T-helper 22 cell (primary cell): ENCODE measurements at regions not wholly inside any gene's neighbourhood (a gene's known extent, or its start where the extent isn't known, plus 50 kb on each side); places are given as distances from the start of the nearest gene placed in this dataset.
"Not testable (repeated sequence)": the region's sequence is repeated elsewhere in the genome, so short reads cannot be mapped to it uniquely, and the experiment has no call there.

Source experiments
- DNase-seq: peaks from one replicate; pipeline ENCODE4 v3.0.0-alpha.2; 2020; ENCODE audit warnings: low read depth

DNA sequence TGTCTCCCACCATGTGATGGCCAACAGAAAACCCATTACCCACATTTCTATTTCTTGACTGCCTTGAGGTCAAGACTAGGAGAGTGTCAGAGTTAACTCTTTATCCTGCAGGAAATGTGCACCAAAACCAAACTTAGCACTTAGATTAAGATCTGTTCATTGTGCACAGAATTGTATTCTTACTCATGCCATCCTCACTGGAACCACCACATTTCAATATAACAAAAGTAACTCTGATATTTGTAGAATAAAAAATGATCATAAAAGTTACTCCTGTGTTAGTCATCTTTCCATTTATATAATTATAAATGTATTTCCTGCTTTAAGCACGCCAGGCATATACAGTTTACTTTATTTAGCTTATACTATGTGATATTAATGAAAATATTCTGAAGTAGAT, 193.0 kb upstream of the DPYD start:
- no peak for DNase-seq

DNA sequence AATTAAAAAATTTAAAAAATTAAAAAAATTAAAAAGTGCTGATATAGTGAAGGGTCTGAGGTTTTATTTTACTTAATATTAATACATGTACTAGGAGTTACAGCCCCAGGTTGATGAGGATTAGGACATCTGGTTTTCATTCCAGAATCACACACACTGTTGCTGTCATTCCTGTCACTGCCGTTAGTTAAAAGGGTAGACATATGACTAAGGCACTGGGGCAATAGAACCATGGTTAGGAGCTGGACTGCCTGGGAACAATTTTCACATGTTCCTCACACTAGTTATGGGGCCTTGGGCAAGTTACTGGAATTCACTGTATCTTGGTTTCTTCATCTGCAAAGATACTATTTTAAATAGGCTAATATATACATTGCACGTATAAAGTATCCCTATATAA, 191.8 kb upstream of the DPYD start:
- DNase-seq: no peak

DNA sequence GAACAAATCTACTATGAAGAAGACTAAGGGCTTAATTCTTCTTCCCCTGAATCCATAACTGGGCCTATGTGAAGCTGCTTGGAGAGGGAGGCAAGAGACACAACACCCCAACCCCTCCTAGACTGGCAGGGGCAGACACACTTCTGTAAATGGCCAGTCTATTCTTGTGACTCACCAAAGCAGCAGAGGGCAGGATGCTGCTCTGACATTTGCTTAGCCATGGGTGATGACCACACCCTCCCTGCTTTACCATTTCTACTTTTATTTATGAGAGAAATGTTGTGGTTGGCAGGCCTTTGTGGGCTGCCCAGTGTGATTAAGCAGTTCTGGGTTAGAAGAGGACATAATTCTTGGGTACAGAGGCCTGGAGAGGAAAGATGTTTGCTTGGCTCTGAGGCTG, 189.8 kb upstream of the DPYD start:
- DNase-seq: no peak

DNA sequence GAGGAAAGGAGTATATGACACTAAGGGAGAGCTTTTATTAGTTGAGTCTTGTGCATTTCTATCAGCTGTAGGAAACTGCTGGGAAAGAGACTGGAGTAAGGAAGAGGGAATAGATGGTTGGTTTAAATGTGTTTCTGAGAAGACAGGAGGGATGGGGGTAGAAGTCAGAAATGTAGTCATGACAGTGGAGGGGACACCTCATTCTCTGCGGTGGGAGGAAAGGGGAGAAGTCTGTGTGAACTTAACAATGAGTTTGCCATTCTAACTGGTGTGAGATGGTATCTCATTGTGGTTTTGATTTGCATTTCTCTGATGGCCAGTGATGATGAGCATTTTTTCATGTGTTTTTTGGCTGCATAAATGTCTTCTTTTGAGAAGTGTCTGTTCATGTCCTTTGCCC, 187.5 kb upstream of the DPYD start:
- not testable (repeated sequence) for DNase-seq

DNA sequence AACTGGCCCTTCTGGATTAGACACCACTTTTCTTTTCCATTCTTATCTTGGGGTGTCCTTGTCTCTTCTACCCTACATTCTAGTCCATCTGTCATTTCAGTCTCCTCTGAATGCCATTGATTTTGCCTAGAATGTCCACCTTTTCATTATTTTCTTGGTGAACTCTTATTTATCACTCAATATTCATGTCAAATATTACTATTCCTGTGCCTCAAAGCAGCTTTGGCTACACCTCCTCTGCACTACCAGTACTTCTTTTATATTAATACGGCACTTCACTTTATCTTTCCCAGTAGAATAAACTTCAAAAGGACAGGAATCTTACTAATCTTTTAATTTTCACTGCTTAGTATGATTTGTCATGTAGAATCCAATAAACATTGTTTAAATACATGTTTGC, 186.4 kb upstream of the DPYD start:
- no peak for DNase-seq

DNA sequence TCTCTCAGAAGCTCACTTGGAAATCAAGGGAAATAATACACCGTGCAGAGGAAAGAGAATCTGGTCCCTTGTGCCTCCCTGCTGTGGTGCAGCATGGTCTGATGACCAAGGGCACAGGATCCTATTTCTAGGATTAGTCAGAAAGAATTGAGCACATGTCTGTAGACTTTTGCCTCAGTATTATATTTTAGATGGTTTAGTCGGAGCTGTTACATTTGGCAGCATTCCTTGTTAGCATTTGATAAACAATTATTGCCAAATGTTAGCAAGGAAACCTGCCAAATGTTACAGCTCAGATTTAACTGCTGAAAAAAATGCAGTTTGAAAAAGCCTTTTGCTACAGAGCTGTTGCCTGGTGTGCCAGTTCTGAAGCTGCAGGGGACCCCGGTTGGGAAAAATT, 183.5 kb upstream of the DPYD start:
- no peak for DNase-seq

DNA sequence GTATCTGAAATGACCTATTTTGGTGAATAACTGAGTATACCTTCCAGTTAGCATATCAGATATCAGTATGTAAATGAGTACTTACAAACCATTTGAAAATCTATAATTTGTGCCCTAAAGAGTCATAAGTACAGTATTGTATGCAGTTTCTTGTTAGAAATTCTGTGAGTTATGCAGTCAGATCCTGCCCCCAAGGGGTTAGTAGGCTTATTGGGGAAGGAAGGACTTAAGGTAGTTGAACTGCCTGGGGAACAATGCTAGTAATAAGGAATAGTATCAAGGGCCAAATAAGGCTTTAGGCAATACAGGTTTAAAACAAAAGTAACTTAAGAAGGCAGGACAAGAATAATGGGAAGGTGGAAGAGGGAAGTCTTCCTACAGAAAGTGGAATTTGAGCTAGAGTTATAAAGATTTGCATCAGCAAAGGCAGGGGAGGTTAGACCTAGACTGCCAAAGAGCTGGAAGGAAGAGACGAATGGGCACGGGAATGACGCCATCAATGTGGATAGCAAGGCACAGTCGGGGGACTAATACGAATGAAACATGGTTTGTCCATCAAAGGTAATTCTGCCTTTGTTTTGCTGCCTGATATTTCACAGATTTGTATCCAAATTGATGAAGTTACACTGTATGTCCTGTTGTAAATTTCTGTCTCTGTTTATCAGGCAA, 182.9 kb upstream of the DPYD start:
- no peak for DNase-seq

DNA sequence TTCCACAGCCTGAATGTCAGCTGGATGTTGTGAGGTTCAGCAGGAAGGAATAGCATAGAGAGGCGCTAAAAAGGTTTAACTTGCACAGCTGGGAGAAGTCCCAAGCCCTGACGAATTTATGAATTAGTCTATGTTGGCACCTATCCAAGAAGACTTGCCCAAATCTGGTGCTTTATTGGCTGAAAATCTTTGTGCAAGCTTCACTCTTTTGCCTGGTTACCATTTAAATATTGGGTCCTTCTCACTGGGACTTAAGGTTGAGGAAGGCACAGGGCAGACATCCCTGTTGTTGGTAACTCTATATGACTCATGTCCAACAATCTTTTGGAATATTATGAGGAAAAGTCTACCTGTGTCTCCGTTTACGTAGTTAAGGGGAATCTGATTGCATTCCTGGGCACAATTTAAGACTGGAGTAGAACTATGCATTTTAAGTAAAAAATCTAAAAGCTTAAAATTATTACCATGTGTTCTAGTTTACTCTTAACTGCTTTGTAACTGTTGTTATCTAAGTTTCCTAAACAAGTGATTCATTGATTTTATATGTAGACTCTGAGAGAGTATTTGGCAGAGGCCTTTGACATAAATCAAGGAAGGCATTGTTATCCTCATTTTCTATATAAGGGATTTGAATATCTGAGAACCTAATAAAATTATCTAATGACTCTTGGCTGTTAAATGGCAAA, 181.7 kb upstream of the DPYD start:
- no peak for DNase-seq

DNA sequence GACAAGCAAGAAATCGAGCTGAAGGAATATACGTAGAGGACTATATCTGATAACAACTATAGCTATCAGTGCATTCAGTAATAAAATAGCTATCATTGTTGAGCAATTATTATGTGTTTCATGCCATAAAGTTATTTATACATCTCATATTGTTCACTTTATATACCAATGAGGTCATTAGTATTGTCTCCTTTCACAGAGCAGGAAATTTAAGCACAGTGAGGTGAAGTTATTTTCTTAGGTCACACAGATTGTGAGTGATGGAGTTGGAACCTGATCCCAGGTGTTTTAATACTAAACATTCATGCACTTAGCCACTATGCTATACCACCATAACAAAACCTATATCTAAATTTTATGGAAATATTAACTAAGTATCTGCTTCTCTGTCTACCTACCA, 180.5 kb upstream of the DPYD start:
- DNase-seq: no peak

DNA sequence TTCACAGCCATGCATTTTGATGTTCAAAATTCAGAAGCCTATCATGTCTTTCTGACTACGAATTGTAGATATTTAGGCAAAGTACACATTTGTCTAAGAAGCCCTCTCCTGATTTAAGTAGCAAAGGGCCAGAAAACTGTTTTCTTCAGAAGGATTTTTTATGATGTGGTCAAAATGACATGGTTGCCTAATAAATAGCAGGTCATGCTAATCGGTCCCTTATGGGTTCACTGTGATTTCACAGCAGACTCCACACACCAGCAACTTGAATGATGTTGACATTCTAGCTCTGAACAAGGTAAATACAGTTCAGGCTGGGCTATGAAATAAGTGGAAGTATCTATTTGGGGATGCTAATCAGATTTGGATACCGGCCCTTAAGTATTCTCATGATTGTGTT, 178.7 kb upstream of the DPYD start:
- no peak for DNase-seq

DNA sequence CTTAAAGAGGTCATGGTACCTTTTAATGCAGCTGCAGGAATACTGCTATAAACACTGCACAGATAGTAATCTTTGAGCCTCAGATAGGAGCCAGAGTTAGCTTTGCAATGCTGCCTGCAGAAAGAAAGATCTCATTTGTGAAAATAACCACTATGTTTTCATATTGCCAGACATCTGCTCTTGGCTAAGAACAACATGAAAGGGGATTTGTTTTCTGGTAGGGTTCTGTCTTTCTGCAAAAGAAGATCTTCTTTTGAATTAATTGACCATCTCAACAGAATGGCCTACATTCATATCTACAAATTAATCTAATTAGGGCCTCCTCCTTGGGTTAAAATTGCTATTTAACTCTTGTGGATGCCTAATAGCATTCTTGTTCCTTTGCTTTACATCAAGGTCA, 177.6 kb upstream of the DPYD start:
- no peak for DNase-seq

DNA sequence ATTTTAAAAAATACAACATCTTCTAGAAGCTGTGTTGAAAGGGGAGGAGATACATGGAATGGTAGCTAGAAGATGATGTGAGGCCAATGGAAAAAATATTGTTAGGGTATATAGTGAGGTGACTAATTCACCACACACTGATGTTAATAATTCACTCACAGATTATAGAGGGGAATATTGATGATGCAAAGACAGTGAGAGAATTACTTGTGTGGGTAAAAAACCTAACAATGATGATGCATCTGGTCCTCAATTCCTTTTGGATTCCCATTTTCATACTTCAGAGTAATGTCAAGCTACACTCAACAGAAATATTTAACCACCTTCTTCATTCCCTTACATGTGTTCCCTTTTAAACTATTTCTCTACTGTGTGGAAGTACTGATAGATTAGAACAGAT, 169.5 kb upstream of the DPYD start:
- DNase-seq: no peak

DNA sequence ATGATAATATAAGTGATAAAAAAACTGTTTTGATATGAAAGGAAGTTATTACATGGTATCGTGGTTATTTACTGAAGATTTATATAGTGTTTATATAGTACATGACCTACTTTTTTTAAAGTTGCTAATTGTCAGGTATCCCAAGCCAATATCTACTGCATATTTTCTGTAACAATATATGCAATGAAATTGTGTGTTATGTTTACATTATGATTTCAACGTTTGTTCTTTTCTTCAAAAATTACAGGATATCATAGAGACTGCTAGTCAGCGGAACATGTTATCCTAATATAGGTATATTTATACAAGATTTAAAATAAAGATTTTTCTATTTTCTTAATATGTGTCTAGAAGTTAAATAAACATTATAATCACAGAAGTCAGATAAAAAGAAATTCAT, 167.5 kb upstream of the DPYD start:
- DNase-seq: no peak

DNA sequence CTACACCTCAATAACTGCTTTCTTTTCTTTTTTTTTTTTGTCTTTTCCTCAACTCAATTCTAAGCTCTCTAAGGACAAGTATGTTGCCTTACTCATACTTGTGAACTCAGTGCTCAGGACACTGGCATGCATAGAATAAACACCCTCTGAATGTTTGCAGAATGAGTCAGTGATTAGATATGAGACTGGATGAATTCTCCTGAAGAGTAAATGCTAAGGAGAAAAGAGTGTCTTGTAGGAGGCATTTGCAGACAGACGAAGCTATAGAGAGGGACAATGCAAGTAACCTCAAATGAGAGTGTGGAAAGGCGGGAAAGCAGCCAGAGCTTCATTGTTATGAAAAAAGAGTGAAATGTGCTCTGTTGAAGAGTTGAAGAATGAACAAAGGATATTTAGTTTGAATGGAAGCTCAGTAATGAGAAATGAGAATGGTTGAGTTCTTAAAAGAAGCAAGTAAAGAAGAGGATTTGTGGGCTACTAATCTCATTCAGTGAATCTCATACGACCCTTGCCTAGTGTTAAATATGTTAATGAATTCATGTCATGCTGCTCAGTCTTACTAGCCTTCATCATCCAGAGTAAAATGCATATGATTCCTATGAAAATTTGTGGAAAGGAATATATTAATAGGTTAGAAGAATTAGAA, 166.1 kb upstream of the DPYD start:
- no peak for DNase-seq

DNA sequence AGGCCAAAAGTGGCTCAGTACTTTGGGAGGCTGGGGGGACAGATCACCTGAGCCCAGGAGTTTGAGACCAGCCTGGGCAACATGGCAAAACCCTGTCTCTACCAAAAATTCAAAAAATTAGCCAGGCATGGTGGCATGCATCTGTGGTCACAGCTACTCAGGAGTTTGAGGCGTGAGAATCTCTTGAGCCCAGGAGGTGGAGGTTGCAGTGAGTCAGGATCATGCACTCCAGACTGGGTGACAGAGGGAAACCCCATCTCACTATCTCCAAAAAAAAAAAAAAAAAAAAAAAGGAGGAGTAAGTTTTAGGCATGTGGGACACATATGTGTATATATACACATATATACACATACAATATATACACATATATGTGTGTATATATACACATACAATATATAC, 165.3 kb upstream of the DPYD start:
- no peak for DNase-seq

DNA sequence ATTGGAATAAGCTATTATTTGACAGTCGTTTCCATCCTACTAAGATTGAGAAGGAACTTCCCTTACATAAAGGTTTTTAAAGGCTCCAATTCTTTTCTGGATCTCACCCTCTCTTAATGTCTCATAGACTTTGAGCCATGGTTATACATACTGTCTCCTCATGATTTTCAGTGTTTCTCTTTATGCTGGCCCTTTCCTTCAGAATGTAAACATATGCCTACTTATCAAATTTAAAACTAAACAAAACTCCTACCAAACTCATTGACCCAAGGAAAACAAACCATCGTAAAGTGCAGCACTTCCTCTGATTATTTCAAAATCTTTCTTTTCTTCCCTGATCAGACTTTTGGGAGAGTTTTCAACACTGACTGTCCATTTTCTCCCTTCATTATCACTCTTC, 163.4 kb upstream of the DPYD start:
- no peak for DNase-seq

DNA sequence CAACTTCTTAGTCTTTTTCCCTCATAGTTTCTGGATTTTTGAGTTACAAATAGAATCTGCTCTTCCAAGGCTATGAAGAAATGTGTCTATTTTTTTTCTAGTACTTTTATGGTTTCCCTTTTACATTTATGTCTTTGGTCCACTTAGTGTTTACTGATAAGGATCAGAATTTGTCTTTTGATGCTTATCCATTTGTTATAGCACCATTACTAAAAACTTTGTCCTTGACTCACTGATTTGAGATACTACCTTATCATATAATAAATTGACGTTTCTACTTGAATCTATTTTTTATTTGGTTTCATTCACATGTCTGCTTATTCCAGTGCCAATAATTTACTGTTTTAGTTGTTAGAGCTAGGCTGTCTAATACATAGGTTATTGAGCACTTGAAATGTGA, 161.1 kb upstream of the DPYD start:
- DNase-seq: no peak

DNA sequence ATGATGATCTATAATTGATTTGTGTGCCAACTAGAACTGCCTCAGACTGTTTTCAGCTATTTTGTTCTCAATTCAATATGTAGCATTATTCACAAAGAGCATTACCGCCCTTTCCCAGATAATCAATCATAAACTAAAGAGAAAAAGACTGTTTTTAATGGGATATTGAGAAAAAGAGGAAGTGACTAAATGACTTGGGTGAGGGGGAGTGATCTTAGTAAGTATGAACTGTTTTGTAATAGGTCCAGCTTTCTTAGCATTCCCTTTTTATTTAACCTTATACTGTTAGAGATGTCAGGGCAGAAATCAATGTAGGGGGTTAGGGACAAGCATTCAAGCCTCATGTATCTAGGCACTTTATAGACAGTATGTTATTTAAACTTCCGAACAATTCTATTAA, 157.8 kb upstream of the DPYD start:
- DNase-seq: no peak

DNA sequence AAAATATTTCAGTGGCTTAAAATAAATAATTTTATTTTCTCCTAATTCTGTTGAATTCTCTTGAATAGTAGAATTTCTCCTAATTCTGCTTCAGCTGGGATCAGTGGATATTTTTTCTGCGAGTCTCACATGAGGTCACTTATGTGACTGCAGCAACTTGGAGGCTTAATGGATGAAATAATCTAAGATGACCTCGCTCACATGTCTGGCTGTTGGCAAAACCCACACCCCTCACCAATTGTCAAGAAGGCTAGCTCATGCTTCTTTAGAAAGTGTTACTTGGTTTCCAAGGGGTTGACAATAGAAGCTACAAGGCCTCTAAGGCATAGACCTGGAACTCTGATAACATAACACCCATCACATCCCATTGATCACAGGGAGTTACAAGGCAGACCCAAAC, 156.9 kb upstream of the DPYD start:
- no peak for DNase-seq

DNA sequence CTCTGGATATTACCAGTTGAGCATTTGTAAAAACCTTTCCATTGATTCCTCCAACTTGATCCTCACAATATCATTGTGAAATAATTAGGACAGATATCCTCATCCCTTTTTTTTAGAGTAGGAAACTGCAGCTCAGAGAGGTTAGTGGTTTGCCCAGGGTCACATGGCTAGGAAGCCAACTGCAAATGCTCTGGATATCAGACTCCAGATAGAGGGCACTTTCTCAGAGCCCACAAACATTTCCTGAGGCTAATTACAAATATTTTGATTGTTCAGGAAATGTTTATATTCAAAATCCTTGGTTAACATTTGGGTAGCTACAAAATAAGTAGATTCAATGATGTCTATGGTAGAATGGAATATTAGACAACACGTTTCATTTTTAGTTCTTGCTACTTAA, 154.8 kb upstream of the DPYD start:
- no peak for DNase-seq

DNA sequence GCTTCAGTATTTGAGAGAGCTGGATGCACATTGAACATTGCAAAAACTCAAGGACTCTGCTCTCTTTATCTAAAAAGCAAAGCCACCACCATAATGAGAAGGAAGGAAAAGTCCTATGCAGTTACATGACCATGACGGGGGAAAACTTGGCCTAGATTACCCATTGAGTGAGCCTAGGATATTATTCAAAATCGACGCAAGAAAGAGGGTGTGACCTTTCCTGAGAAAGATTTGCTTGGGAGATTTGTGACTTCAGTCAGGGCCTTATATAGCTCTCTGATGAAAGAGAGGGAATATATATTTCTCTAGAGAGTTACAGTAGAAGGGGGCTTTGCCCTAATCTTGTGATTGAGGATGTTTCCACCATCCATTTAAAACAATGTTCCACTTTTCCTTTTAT, 153.0 kb upstream of the DPYD start:
- no peak for DNase-seq

DNA sequence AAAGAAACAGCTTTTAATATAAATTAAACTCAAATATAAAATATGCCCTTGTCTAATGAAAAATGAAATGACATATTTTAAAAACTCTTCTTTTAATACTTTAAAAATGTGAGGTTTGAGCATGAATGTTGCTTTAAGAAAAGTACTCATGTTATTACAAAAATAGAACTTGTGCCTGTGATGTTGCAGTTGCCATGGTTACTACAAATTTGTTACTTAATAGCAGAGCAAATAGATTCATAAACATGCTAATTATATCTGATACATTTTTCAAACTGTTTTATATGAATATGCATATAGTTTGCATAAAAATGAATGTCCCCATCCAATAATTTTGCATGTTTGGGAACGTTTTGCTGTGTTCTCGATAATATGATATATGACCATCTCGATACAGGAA, 152.3 kb upstream of the DPYD start:
- DNase-seq: no peak

DNA sequence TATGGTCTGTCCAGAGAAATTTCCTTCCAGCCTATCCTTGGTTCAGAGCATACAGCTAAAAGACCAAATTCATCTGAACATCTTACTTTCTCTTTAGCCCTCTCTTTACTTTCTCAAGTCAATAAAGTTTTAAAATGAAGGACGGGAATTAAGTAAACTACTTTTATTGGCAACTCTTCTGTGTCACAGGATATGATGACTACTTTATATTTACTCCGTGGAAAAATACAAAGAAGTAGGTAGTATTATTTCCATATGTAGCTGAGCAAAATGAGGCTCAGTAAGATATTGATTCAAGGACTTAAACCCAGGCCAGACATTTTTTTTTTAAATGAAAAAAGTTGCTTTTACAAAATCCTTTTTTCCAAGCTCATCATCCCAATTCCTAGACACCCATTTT, 151.2 kb upstream of the DPYD start:
- DNase-seq: no peak

DNA sequence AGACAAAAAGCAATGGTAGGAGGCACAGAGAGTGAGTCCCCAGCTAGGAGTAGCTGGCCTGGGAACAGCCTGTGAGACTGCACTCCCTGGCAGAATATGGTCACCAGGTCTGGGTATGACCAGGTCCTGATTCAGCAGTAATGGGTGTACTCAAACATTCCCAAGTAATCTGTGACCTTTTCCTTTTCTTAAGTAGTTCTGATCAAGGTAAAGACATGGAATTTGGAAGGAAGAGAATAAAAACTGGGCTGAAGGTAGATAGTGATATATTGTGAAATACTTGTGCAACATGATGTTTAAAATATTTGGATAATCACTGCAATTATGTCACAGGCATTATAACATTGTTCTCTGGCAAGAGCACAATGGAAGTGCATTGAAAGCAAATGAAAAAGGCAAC, 147.2 kb upstream of the DPYD start:
- no peak for DNase-seq
